HEK293 (cell line): ENCODE measurements at regions not wholly inside any gene's neighbourhood (a gene's known extent, or its start where the extent isn't known, plus 50 kb on each side); places are given as distances from the start of the nearest gene placed in this dataset.

Experiments used
- CTCF ChIA-PET: fragments of 350-600 bp; formaldehyde crosslinking; extraction: SDS; loops from one replicate; lab custom pipeline; 2021; ENCODE audit warnings: antibody characterized with exemption; lab: Yijun Ruan, JAX
- POLR2A ChIA-PET: fragments of 300-600 bp; formaldehyde crosslinking; extraction: SDS; loops from one replicate; lab custom pipeline; 2020; ENCODE audit warnings: antibody characterized with exemption, inconsistent platforms; lab: Yijun Ruan, JAX
- H3K27ac ChIP-seq: fragments of 200-500 bp; sonication (Bioruptor generic); 2 replicates; pipeline ENCODE4 v1.5.1; 2014; ENCODE audit warnings: low read depth, low read length, control low read depth, inconsistent platforms; ENCODE audit errors: extremely low read depth
- H3K36me3 ChIP-seq, 2 experiments: fragments of 200-500 bp in 1 of 2; sonication (Bioruptor generic) in 1 of 2; 1 replicate in 1 of 2; 2 replicates in 1 of 2; pipeline ENCODE4 v1.5.1; 2014 to 2017; ENCODE audit warnings: inconsistent platforms in 2 of 2, low read length in 2 of 2; ENCODE audit not compliant: control insufficient read depth in 2 of 2, insufficient read depth in 1 of 2
- H3K4me1 ChIP-seq: fragments of 200-500 bp; sonication (Bioruptor generic); 2 replicates; pipeline ENCODE4 v1.5.1; 2014; ENCODE audit warnings: mild to moderate bottlenecking, low read length, inconsistent platforms; ENCODE audit not compliant: control insufficient read depth, insufficient read depth
- H3K4me3 ChIP-seq: 2 replicates; pipeline ENCODE4 v1.5.1; 2011; ENCODE audit warnings: low read depth, mild to moderate bottlenecking, control low read depth, low read length, moderate library complexity
- H3K9me3 ChIP-seq: fragments of 200-500 bp; sonication (Bioruptor generic); 2 replicates; pipeline ENCODE4 v1.5.1; 2014; ENCODE audit warnings: low read depth, low read length, inconsistent platforms; ENCODE audit not compliant: control insufficient read depth, insufficient read depth
- EGR2 ChIP-seq: fragments of 450-650 bp; formaldehyde crosslinking; IDR thresholded peaks from 2 replicates; pipeline ENCODE4 v1.5.1; 2016; ENCODE audit warnings: low read depth, missing biosample characterization, missing genetic modification characterization
- REPIN1 ChIP-seq: fragments of 450-650 bp; formaldehyde crosslinking; IDR thresholded peaks from 2 replicates; pipeline ENCODE4 v1.5.1; 2017; ENCODE audit warnings: missing biosample characterization, missing genetic modification characterization, low read depth
- ZBTB20 ChIP-seq: fragments of 450-650 bp; formaldehyde crosslinking; IDR thresholded peaks from 2 replicates; pipeline ENCODE4 v1.5.1; 2016; ENCODE audit warnings: missing biosample characterization, missing genetic modification characterization
- ZBTB48 ChIP-seq: fragments of 450-650 bp; formaldehyde crosslinking; IDR thresholded peaks from 2 replicates; pipeline ENCODE4 v1.5.1; 2016; ENCODE audit warnings: missing biosample characterization, missing genetic modification characterization
- ZNF146 ChIP-seq: fragments of 450-650 bp; formaldehyde crosslinking; IDR thresholded peaks from 2 replicates; pipeline ENCODE4 v1.5.1; 2016; ENCODE audit warnings: missing biosample characterization, missing genetic modification characterization
- ZNF155 ChIP-seq: fragments of 450-650 bp; formaldehyde crosslinking; IDR thresholded peaks from 2 replicates; pipeline ENCODE4 v1.5.1; 2016; ENCODE audit warnings: missing biosample characterization, missing genetic modification characterization
- ZNF311 ChIP-seq: fragments of 450-650 bp; formaldehyde crosslinking; IDR thresholded peaks from 2 replicates; pipeline ENCODE4 v1.5.1; 2017; ENCODE audit warnings: missing biosample characterization, missing genetic modification characterization, borderline replicate concordance
- ZNF433 ChIP-seq: fragments of 450-650 bp; formaldehyde crosslinking; IDR thresholded peaks from 2 replicates; pipeline ENCODE4 v1.5.1; 2016; ENCODE audit warnings: missing biosample characterization, missing genetic modification characterization, low read depth
- ZNF529 ChIP-seq: fragments of 450-650 bp; formaldehyde crosslinking; IDR thresholded peaks from 2 replicates; pipeline ENCODE4 v1.5.1; 2017; ENCODE audit warnings: missing genetic modification characterization, missing biosample characterization; ENCODE audit not compliant: insufficient replicate concordance
- ZNF629 ChIP-seq: fragments of 450-650 bp; formaldehyde crosslinking; IDR thresholded peaks from 2 replicates; pipeline ENCODE4 v1.5.1; 2017; ENCODE audit warnings: missing biosample characterization, missing genetic modification characterization
- ZNF677 ChIP-seq: fragments of 450-650 bp; IDR thresholded peaks from 2 replicates; pipeline ENCODE4 v1.5.0; 2018; ENCODE audit warnings: missing biosample characterization, mild to moderate bottlenecking, missing genetic modification characterization, moderate library complexity
- ZNF776 ChIP-seq: fragments of 450-650 bp; formaldehyde crosslinking; IDR thresholded peaks from 2 replicates; pipeline ENCODE4 v1.5.0; 2017; ENCODE audit warnings: missing biosample characterization, missing genetic modification characterization, borderline replicate concordance
- TF ChIP-seq, protein P1 (sequence below): fragments of 450-650 bp; formaldehyde crosslinking; IDR thresholded peaks from 2 replicates; pipeline ENCODE4 v1.5.0; 2017; ENCODE audit warnings: missing biosample characterization, missing genetic modification characterization, borderline replicate concordance
- TF ChIP-seq, protein P2 (sequence below): fragments of 450-650 bp; formaldehyde crosslinking; IDR thresholded peaks from 2 replicates; pipeline ENCODE4 v1.5.1; 2016; ENCODE audit warnings: missing biosample characterization, missing genetic modification characterization
- TF ChIP-seq, protein P3 (sequence below): fragments of 450-650 bp; formaldehyde crosslinking; IDR thresholded peaks from 2 replicates; pipeline ENCODE4 v1.5.1; 2016; ENCODE audit warnings: missing biosample characterization, missing genetic modification characterization, borderline replicate concordance

DNA sequence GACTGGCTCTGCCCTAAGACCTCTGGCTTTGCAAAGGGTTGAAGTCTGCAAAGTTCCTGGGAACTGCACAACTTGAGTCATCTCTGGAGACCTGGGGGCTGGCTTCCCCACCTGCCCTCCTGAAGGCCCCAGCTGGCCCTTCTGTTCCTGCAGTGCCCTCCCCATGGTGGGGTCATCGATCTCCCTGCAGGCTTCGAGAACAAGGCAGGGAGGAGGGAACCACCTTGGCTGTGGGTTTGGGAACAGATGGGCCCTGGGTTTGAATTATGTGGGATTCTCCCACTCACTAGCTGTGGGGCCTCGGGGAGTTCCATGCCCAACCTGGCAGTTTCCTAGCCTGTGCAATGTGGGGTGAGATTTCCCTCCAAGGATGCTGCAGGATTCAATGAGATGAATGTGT lies 310.2 kb downstream of the PTPRU start:
- no peaks in the 10 kb centered on the region for H3K4me1 ChIP-seq
- POLR2A ChIA-PET, result no interaction called here
- H3K9me3 ChIP-seq, result no peaks in the 10 kb centered on the region
- no peak overlapping the region for H3K4me3 ChIP-seq
- CTCF ChIA-PET, result interaction anchor here (0.6 kb wide), 1 partner anchor 478 kb away, joined by 3 read pairs; no protein-coding TSS in a partner anchor
- no peak for TF ChIP-seq ZNF146 (tag by site-specific recombination)
- no peak for TF ChIP-seq REPIN1
- no peak for TF ChIP-seq EGR2 (tag by site-specific recombination)
- H3K27ac ChIP-seq, result no peak overlapping the region
- no peaks in the 10 kb centered on the region for H3K36me3 ChIP-seq

DNA sequence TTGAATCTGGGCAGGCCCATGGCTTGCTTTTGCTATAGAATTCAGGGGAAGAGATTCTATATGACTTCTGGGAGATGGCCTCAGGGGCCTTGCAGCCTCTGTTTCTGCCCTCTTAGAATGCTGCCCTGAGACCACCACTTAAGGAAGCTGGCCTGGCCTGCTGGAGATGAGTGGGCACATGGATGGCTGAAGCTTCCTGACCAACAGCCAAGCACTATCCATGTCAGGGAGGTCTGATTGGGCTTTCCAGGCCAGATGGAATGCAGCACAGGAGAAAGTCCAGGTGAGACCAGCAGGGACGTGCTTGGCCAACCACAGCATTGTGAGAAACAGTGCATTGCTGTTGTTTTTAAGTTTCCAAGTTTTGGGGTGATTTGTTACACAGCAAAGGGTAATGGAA lies 308.1 kb downstream of the PTPRU start:
- H3K4me3 ChIP-seq, result no peak overlapping the region
- no peak overlapping the region for H3K27ac ChIP-seq
- ChIA-PET POLR2A (no interaction called here), CTCF (no interaction called here)
- TF ChIP-seq, protein P1, sequence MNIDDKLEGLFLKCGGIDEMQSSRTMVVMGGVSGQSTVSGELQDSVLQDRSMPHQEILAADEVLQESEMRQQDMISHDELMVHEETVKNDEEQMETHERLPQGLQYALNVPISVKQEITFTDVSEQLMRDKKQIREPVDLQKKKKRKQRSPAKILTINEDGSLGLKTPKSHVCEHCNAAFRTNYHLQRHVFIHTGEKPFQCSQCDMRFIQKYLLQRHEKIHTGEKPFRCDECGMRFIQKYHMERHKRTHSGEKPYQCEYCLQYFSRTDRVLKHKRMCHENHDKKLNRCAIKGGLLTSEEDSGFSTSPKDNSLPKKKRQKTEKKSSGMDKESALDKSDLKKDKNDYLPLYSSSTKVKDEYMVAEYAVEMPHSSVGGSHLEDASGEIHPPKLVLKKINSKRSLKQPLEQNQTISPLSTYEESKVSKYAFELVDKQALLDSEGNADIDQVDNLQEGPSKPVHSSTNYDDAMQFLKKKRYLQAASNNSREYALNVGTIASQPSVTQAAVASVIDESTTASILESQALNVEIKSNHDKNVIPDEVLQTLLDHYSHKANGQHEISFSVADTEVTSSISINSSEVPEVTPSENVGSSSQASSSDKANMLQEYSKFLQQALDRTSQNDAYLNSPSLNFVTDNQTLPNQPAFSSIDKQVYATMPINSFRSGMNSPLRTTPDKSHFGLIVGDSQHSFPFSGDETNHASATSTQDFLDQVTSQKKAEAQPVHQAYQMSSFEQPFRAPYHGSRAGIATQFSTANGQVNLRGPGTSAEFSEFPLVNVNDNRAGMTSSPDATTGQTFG, result no peak
- TF ChIP-seq ZNF311 (tag by site-specific recombination) (no peak), ZNF529 (tag by site-specific recombination) (no peak), ZBTB20 (no peak), ZNF776 (tag by site-specific recombination) (no peak), ZNF677 (tag by site-specific recombination) (no peak), ZNF433 (tag by site-specific recombination) (no peak), ZNF629 (tag by site-specific recombination) (no peak)
- TF ChIP-seq, protein P2, sequence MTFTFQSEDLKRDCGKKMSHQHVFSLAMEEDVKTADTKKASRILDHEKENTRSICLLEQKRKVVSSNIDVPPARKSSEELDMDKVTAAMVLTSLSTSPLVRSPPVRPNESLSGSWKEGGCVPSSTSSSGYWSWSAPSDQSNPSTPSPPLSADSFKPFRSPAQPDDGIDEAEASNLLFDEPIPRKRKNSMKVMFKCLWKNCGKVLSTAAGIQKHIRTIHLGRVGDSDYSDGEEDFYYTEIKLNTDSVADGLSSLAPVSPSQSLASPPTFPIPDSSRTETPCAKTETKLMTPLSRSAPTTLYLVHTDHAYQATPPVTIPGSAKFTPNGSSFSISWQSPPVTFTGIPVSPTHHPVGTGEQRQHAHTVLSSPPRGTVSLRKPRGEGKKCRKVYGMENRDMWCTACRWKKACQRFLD (tag by site-specific recombination), result no peak
- H3K4me1 ChIP-seq, result no peaks in the 10 kb centered on the region
- H3K9me3 ChIP-seq, result no peaks in the 10 kb centered on the region
- no peaks in the 10 kb centered on the region for H3K36me3 ChIP-seq

DNA sequence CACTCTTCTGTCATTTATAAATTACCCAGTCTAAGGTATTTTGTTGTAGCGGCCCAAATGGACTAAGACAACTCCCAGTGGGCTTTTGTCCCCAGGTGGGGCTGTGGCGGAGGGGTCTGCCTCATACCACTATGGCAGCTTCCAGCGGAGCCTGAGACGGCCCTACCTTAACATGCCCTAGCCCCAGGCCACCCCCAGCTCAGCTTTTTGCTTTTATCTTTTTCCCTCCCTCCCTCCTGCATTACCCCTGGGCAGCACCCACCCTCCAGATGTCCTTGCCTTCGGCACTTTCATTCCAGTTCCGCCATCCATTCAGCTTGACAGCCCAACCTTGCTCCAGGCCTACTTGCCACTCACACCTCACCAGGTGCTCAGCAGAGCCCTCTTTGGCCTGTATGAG lies 307.3 kb downstream of the PTPRU start:
- ChIA-PET CTCF (no interaction called here), POLR2A (no interaction called here)
- TF ChIP-seq, protein P3, sequence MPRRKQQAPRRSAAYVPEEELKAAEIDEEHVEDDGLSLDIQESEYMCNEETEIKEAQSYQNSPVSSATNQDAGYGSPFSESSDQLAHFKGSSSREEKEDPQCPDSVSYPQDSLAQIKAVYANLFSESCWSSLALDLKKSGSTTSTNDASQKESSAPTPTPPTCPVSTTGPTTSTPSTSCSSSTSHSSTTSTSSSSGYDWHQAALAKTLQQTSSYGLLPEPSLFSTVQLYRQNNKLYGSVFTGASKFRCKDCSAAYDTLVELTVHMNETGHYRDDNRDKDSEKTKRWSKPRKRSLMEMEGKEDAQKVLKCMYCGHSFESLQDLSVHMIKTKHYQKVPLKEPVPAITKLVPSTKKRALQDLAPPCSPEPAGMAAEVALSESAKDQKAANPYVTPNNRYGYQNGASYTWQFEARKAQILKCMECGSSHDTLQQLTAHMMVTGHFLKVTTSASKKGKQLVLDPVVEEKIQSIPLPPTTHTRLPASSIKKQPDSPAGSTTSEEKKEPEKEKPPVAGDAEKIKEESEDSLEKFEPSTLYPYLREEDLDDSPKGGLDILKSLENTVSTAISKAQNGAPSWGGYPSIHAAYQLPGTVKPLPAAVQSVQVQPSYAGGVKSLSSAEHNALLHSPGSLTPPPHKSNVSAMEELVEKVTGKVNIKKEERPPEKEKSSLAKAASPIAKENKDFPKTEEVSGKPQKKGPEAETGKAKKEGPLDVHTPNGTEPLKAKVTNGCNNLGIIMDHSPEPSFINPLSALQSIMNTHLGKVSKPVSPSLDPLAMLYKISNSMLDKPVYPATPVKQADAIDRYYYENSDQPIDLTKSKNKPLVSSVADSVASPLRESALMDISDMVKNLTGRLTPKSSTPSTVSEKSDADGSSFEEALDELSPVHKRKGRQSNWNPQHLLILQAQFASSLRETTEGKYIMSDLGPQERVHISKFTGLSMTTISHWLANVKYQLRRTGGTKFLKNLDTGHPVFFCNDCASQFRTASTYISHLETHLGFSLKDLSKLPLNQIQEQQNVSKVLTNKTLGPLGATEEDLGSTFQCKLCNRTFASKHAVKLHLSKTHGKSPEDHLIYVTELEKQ (tag by site-specific recombination), result no peak
- TF ChIP-seq ZNF155 (tag by site-specific recombination), result no peak
- TF ChIP-seq ZBTB48 (tag by site-specific recombination), result no peak
- no peaks in the 10 kb centered on the region for H3K9me3 ChIP-seq
- no peaks in the 10 kb centered on the region for H3K36me3 ChIP-seq
- H3K4me1 ChIP-seq, result no peaks in the 10 kb centered on the region
- H3K27ac ChIP-seq, result no peak overlapping the region
- H3K4me3 ChIP-seq, result no peak overlapping the region
